ENCODE measurements at regions not wholly inside any gene's neighbourhood (a gene's known extent, or its start where the extent isn't known, plus 50 kb on each side); places are given as distances from the start of the nearest gene placed in this dataset.

- DNase-seq (ENCODE audit: low read depth) = no peak
- no peaks in the 10 kb centered on the region for H3K27me3 ChIP-seq (ENCODE audit: control insufficient read depth, insufficient read depth, low read length)
- no peak for TF ChIP-seq CTCF (IDR thresholded peaks at IDR 0.05; ENCODE audit: insufficient read depth, low read length, severe bottlenecking)
- no peak for FAIRE-seq
- no peak overlapping the region for H3K4me3 ChIP-seq (ENCODE audit: low read depth, low read length)
- H3K36me3 ChIP-seq (ENCODE audit: control insufficient read depth, insufficient read depth, low read length) = no peaks in the 10 kb centered on the region
These were observed 171.8 kb upstream of the NTF3 start for GRCh38 chr12:5260086-5260485.

GRCh38 chr12:5260591-5261086, 171.3 kb upstream of the NTF3 start:
- H3K4me3 ChIP-seq (ENCODE audit: low read depth, low read length) = no peak overlapping the region
- no peak for FAIRE-seq
- no peak for TF ChIP-seq CTCF (IDR thresholded peaks at IDR 0.05; ENCODE audit: insufficient read depth, low read length, severe bottlenecking)
- DNase-seq (ENCODE audit: low read depth) = no peak
- no peaks in the 10 kb centered on the region for H3K27me3 ChIP-seq (ENCODE audit: control insufficient read depth, insufficient read depth, low read length)
- no peaks in the 10 kb centered on the region for H3K36me3 ChIP-seq (ENCODE audit: control insufficient read depth, insufficient read depth, low read length)

- DNase-seq (ENCODE audit: low read depth) = no peak
- FAIRE-seq = no peak
- Histone ChIP-seq H3K27me3 (ENCODE audit: control insufficient read depth, insufficient read depth, low read length) (no peaks in the 10 kb centered on the region), H3K4me3 (ENCODE audit: low read depth, low read length) (no peak overlapping the region), H3K36me3 (ENCODE audit: control insufficient read depth, insufficient read depth, low read length) (no peaks in the 10 kb centered on the region)
- TF ChIP-seq CTCF (IDR thresholded peaks at IDR 0.05; ENCODE audit: insufficient read depth, low read length, severe bottlenecking) = no peak
These were observed 169.5 kb upstream of the NTF3 start for GRCh38 chr12:5262450-5262849.

GRCh38 chr12:5262885-5263284, 169.0 kb upstream of the NTF3 start:
- no peaks in the 10 kb centered on the region for H3K27me3 ChIP-seq (ENCODE audit: control insufficient read depth, insufficient read depth, low read length)

GRCh38 chr12:5264006-5264405, 167.9 kb upstream of the NTF3 start:
- no peak overlapping the region for H3K4me3 ChIP-seq (ENCODE audit: low read depth, low read length)
- TF ChIP-seq CTCF (IDR thresholded peaks at IDR 0.05; ENCODE audit: insufficient read depth, low read length, severe bottlenecking) = no peak
- H3K27me3 ChIP-seq (ENCODE audit: control insufficient read depth, insufficient read depth, low read length) = no peaks in the 10 kb centered on the region
- no peaks in the 10 kb centered on the region for H3K36me3 ChIP-seq (ENCODE audit: control insufficient read depth, insufficient read depth, low read length)
- FAIRE-seq (no peak), DNase-seq (ENCODE audit: low read depth) (no peak)

More at GRCh38 chr12:5262885-5263284, 169.0 kb upstream of the NTF3 start:
- Histone ChIP-seq H3K36me3 (ENCODE audit: control insufficient read depth, insufficient read depth, low read length) (no peaks in the 10 kb centered on the region), H3K4me3 (ENCODE audit: low read depth, low read length) (no peak overlapping the region)
- no peak for DNase-seq (ENCODE audit: low read depth)
- TF ChIP-seq CTCF (IDR thresholded peaks at IDR 0.05; ENCODE audit: insufficient read depth, low read length, severe bottlenecking) = no peak
- FAIRE-seq = no peak
